ENCODE measurements at regions not wholly inside any gene's neighbourhood (a gene's known extent, or its start where the extent isn't known, plus 50 kb on each side); places are given as distances from the start of the nearest gene placed in this dataset.
"Not testable (repeated sequence)": the region's sequence is repeated elsewhere in the genome, so short reads cannot be mapped to it uniquely, and the experiment has no call there.

DNA sequence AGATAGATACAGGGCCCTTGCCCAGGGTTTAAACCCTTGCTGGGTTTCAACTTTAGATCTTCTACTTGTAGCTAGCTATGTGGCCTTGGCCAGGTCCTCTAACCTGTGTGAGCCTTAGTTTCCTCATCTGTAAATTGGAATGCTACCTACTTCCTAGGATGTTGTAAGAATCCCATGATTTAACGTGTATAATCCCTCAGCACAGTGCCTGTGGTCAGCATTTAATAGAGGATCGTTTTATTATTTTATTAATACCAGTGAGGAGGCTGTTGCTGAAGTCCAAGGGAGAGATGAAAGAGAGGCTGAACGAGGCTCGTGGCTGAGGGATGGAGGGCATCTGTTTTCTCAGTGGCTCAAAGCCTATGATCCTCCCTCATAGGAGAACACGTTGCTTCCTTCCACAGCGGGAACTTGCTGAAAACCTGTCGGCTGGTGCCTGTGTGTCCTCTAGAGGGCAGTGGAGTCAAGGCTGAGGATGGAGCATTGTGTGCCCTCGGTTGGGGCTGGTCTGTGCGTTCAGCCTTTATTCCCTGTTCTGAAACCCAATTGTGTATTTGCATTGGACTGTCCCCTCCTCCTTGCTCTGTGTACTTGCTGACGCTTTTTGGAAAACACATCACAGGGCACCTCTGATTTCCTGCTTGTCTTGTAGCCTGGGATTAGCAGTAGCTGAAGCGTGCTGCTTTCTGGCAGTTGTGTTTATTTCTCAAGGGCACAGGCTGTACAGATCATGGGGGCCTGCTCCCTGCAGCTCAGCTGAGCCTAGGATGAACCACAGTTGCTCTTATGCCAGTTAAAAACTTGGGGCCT, 104.3 kb downstream of the PROP1 start:
- not testable (repeated sequence) for H3K27ac Mint-ChIP-seq, H3K36me3 Mint-ChIP-seq, H3K27me3 Mint-ChIP-seq, H3K9me3 Mint-ChIP-seq, H3K4me3 Mint-ChIP-seq, H3K4me1 Mint-ChIP-seq
- peak; percentile 89 for ATAC-seq

GRCh38 chr5:177883295-177883694, 100.6 kb upstream of the FAM153A start:
- not testable (repeated sequence) for H3K4me1 Mint-ChIP-seq, ATAC-seq, H3K36me3 Mint-ChIP-seq, H3K27me3 Mint-ChIP-seq, H3K4me3 Mint-ChIP-seq, H3K27ac Mint-ChIP-seq, H3K9me3 Mint-ChIP-seq

GRCh38 chr5:177875900-177876238, 93.2 kb upstream of the FAM153A start:
- H3K27me3 Mint-ChIP-seq, H3K36me3 Mint-ChIP-seq, H3K27ac Mint-ChIP-seq, H3K9me3 Mint-ChIP-seq, H3K4me1 Mint-ChIP-seq: not testable (repeated sequence)
- H3K4me3 Mint-ChIP-seq: peak overlapping the region; percentile 78
- ATAC-seq: peak; percentile 48

GRCh38 chr5:177875013-177875899, 92.6 kb upstream of the FAM153A start:
- H3K4me1 Mint-ChIP-seq, H3K27ac Mint-ChIP-seq, H3K27me3 Mint-ChIP-seq, H3K9me3 Mint-ChIP-seq, H3K4me3 Mint-ChIP-seq, H3K36me3 Mint-ChIP-seq: not testable (repeated sequence)
- ATAC-seq: peak; percentile 93

DNA sequence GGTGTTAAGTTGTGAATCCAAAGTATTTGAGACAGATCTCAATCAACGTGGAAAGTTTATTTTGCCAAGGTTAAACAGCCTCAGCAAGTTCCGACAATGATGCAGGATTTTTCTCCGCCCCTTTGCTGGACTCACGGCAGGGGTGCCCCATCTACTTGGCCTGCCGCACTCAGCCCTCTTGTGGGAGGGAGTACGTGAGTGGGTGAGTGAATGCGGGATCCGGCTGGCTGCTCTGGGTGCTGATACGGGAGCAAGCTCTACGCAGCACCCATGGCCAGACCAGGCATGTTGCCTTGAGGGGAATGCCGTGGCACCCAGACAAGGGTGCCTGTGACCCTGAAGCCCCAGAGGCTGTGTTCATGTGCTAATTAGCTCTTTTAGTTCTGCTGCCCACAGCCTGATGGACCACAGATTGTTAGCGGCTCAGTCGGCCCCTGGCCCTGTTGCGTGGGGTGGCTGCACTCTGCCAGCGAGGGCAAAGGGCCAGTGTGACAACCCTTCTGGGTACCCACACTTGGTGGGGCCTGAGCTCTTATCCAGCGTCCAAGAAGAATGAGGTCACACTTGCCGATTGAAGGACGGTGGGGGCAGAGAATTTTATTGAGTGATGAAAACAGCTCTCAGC, 81.2 kb upstream of the FAM153A start:
- not testable (repeated sequence) for H3K27ac Mint-ChIP-seq, H3K9me3 Mint-ChIP-seq, ATAC-seq, H3K36me3 Mint-ChIP-seq, H3K4me3 Mint-ChIP-seq, H3K27me3 Mint-ChIP-seq, H3K4me1 Mint-ChIP-seq

- not testable (repeated sequence) for H3K36me3 Mint-ChIP-seq, ATAC-seq
Observed at GRCh38 chr5:177857642-177858200, 75.0 kb upstream of the FAM153A start.

DNA sequence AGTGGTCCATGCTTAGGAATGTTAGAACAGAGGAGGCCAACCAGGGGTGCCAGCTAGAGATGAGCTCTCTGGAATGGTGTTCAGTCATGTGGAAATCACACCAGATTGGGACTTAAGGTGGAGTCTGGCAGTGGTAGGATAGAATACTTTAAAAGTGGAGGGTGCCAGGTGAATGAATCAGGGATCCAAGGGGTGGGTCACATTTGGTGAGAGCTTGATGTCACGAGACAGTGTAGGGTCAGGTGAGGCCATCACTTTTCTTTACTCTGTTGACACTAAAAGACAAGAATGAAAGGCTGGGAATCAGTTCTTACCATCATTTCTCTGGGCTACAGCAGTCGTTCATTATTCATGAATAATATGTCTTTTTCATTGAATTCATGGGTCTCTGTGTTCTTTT, 73.8 kb upstream of the FAM153A start:
- H3K9me3 Mint-ChIP-seq, H3K27ac Mint-ChIP-seq, H3K4me3 Mint-ChIP-seq, H3K36me3 Mint-ChIP-seq, H3K27me3 Mint-ChIP-seq, H3K4me1 Mint-ChIP-seq: not testable (repeated sequence)
- ATAC-seq: peak; percentile 51

More at GRCh38 chr5:177857642-177858200, 75.0 kb upstream of the FAM153A start:
- not testable (repeated sequence) for H3K9me3 Mint-ChIP-seq, H3K4me3 Mint-ChIP-seq, H3K4me1 Mint-ChIP-seq, H3K27ac Mint-ChIP-seq, H3K27me3 Mint-ChIP-seq

DNA sequence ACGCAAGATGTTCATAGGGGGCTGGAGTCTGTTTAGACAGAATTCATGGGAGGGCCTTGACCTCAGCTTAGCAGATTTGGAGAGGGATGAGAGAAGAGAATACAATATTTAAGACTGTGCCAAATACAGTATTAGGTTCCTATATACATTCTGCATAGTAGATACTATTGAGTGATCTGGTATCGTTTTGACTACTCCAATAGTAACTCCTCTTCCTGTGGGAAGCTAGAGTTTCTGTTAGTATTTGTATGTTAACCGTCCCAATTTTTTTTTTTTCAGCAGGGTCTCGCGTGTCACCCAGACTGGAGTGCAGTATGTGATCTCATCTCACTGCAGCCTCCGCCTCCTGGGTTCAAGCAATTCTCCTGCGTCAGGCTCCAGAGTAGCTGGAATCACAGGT, 65.2 kb upstream of the FAM153A start:
- not testable (repeated sequence) for H3K4me3 Mint-ChIP-seq, H3K36me3 Mint-ChIP-seq, H3K27ac Mint-ChIP-seq, H3K27me3 Mint-ChIP-seq, H3K9me3 Mint-ChIP-seq, H3K4me1 Mint-ChIP-seq, ATAC-seq

GRCh38 chr5:177846598-177846997, 63.9 kb upstream of the FAM153A start:
- H3K36me3 Mint-ChIP-seq, H3K4me3 Mint-ChIP-seq, H3K27ac Mint-ChIP-seq, H3K27me3 Mint-ChIP-seq, H3K4me1 Mint-ChIP-seq, H3K9me3 Mint-ChIP-seq: not testable (repeated sequence)
- ATAC-seq: peak; percentile 50

GRCh38 chr5:177845906-177846305, 63.2 kb upstream of the FAM153A start:
- not testable (repeated sequence) for H3K27me3 Mint-ChIP-seq, H3K36me3 Mint-ChIP-seq, ATAC-seq, H3K9me3 Mint-ChIP-seq, H3K27ac Mint-ChIP-seq, H3K4me1 Mint-ChIP-seq, H3K4me3 Mint-ChIP-seq

- not testable (repeated sequence) for H3K36me3 Mint-ChIP-seq, H3K27me3 Mint-ChIP-seq, H3K9me3 Mint-ChIP-seq
- peaks cover 15% of the 10 kb centered on the region for H3K4me1 Mint-ChIP-seq
- H3K4me3 Mint-ChIP-seq: peak overlapping the region; percentile 71
- H3K27ac Mint-ChIP-seq: peak overlapping the region; percentile 25
- ATAC-seq: peak; percentile 62
Observed at GRCh38 chr5:177836191-177836590, 53.5 kb upstream of the FAM153A start.
